Vagina (tissue), 2 donors: ENCODE measurements at regions not wholly inside any gene's neighbourhood (a gene's known extent, or its start where the extent isn't known, plus 50 kb on each side); places are given as distances from the start of the nearest gene placed in this dataset.

Experiments
- POLR2A ChIP-seq, 2 donors: fragments of 450-650 bp; IDR thresholded peaks; one replicate each; pipeline ENCODE4 v1.6.1; 2017; ENCODE audit warnings: antibody characterized with exemption in 2 of 2, mild to moderate bottlenecking in 2 of 2, moderate library complexity in 2 of 2
- TF ChIP-seq, protein P1 (sequence below), 3 experiments: fragments of 450-650 bp in 2 of 3; fragments of 200-600 bp in 1 of 3; sonication (generic) in 1 of 3; IDR thresholded peaks; one replicate each; pipeline ENCODE4 v1.5.1; 2017 to 2019; ENCODE audit warnings: antibody characterized with exemption in 3 of 3, mild to moderate bottlenecking in 2 of 3, moderate library complexity in 2 of 3

DNA sequence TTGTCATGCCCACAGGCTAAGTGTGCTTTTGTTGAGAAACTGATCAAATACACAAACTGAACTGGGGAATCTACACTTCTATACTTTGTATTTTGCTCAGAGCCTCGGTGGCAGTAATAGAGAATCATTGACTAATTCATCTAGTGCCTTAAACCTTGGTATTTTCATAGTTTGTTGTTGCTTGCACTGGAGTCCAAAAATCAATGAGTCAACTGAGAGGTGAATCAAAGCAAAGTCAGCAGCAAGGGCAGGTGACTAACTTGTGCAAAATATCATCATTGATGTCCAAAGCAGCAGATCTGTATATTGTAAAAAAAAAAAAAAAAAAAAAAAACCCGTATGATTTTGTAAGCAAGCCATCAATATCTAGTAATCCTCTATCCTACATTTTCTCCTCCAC, 296.4 kb downstream of the MAP2K6 start:
- TF ChIP-seq, protein P1, sequence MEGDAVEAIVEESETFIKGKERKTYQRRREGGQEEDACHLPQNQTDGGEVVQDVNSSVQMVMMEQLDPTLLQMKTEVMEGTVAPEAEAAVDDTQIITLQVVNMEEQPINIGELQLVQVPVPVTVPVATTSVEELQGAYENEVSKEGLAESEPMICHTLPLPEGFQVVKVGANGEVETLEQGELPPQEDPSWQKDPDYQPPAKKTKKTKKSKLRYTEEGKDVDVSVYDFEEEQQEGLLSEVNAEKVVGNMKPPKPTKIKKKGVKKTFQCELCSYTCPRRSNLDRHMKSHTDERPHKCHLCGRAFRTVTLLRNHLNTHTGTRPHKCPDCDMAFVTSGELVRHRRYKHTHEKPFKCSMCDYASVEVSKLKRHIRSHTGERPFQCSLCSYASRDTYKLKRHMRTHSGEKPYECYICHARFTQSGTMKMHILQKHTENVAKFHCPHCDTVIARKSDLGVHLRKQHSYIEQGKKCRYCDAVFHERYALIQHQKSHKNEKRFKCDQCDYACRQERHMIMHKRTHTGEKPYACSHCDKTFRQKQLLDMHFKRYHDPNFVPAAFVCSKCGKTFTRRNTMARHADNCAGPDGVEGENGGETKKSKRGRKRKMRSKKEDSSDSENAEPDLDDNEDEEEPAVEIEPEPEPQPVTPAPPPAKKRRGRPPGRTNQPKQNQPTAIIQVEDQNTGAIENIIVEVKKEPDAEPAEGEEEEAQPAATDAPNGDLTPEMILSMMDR (IDR thresholded peaks at IDR 0.05) = no peak
- no peak for TF ChIP-seq POLR2A (IDR thresholded peaks at IDR 0.05)
